ENCODE measurements at regions not wholly inside any gene's neighbourhood (a gene's known extent, or its start where the extent isn't known, plus 50 kb on each side); places are given as distances from the start of the nearest gene placed in this dataset.

GRCh38 chr6:11358904-11359830 lies 126.7 kb upstream of the NEDD9 start:
- no peak for DNase-seq (ENCODE audit: low spot score)

- DNase-seq (ENCODE audit: low spot score): no peak
Observed at GRCh38 chr6:11357285-11357684, 124.8 kb upstream of the NEDD9 start.

GRCh38 chr6:11356404-11357155 lies 124.1 kb upstream of the NEDD9 start:
- no peak for DNase-seq (ENCODE audit: low spot score)

GRCh38 chr6:11353921-11354389 lies 121.5 kb upstream of the NEDD9 start:
- no peak for DNase-seq (ENCODE audit: low spot score)

- no peak for DNase-seq (ENCODE audit: low spot score)
Observed at GRCh38 chr6:11350294-11350693, 117.8 kb upstream of the NEDD9 start.

GRCh38 chr6:11349880-11350279 lies 117.4 kb upstream of the NEDD9 start:
- DNase-seq (ENCODE audit: low spot score): no peak

GRCh38 chr6:11346516-11346915 lies 114.0 kb upstream of the NEDD9 start:
- no peak for DNase-seq (ENCODE audit: low spot score)

- DNase-seq (ENCODE audit: low spot score): no peak
Observed at GRCh38 chr6:11345536-11345935, 113.1 kb upstream of the NEDD9 start.

- no peak for DNase-seq (ENCODE audit: low spot score)
Observed at GRCh38 chr6:11343963-11344723, 111.7 kb upstream of the NEDD9 start.

- DNase-seq (ENCODE audit: low spot score): no peak
Observed at GRCh38 chr6:11341867-11342266, 109.4 kb upstream of the NEDD9 start.

- no peak for DNase-seq (ENCODE audit: low spot score)
Observed at GRCh38 chr6:11341303-11341702, 108.8 kb upstream of the NEDD9 start.

GRCh38 chr6:11339380-11339779 lies 106.9 kb upstream of the NEDD9 start:
- DNase-seq (ENCODE audit: low spot score): no peak

GRCh38 chr6:11337306-11337705 lies 104.8 kb upstream of the NEDD9 start:
- no peak for DNase-seq (ENCODE audit: low spot score)

GRCh38 chr6:11335826-11336225 lies 103.4 kb upstream of the NEDD9 start:
- DNase-seq (ENCODE audit: low spot score): no peak

GRCh38 chr6:11333132-11333849 lies 100.8 kb upstream of the NEDD9 start:
- DNase-seq (ENCODE audit: low spot score): no peak

GRCh38 chr6:11332463-11332862 lies 100.0 kb upstream of the NEDD9 start:
- no peak for DNase-seq (ENCODE audit: low spot score)

GRCh38 chr6:11331111-11331510 lies 98.6 kb upstream of the NEDD9 start:
- DNase-seq (ENCODE audit: low spot score): no peak

GRCh38 chr6:11330413-11330760 lies 97.9 kb upstream of the NEDD9 start:
- no peak for DNase-seq (ENCODE audit: low spot score)

GRCh38 chr6:11329726-11330412 lies 97.4 kb upstream of the NEDD9 start:
- DNase-seq (ENCODE audit: low spot score): no peak

- no peak for DNase-seq (ENCODE audit: low spot score)
Observed at GRCh38 chr6:11328613-11329247, 96.3 kb upstream of the NEDD9 start.

- DNase-seq (ENCODE audit: low spot score): no peak
Observed at GRCh38 chr6:11327961-11328360, 95.5 kb upstream of the NEDD9 start.
